ENCODE measurements at regions not wholly inside any gene's neighbourhood (a gene's known extent, or its start where the extent isn't known, plus 50 kb on each side); places are given as distances from the start of the nearest gene placed in this dataset.

DNA sequence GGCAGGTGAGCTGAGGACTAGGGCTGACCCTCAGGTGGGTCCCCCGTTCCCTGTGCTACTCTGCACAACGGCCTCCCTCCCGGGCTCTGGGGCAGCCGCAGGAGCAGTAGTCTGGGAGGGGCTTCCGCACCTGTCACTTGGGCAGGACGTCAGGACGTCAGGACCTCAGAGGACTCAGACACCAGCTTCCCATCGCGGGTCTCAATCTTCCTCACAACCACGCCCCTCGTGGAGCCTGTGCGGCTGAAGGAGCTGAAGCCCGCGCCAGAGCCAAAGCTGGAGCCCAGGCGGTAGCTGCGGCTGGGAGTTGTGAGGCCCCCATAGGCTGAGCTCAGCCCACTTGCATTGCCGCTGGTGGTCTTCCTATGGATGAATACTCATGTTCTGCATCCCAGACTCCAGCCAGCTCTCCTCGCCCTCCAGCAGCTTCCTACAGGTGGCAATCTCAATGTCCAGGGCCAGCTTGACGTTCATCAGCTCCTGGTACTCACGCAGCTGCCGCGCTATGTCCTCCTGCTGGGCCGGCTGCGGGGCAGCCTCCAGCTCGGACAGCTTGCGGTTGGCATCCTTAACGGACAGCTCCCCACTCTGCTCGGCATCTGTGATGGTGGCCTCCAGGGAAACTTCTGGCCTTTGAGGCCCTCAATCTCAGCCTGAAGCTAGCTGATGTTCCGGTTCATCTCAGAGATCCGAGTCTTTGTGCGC, 381.4 kb upstream of the RGMB start:
- TF ChIP-seq POLR2AphosphoS5 (IDR thresholded peaks at IDR 0.05) = no peak
- TF ChIP-seq CTCF (IDR thresholded peaks at IDR 0.05) = no peak
- TF ChIP-seq POLR2A (IDR thresholded peaks at IDR 0.05) = no peak
